B cell (primary cell): ENCODE measurements at regions not wholly inside any gene's neighbourhood (a gene's known extent, or its start where the extent isn't known, plus 50 kb on each side); places are given as distances from the start of the nearest gene placed in this dataset.

Experiments used
- ATAC-seq: fragments of 200-7000 bp; cut with Tn5 transposase; one replicate; pipeline ENCODE4 v1.10.0; 2021; ENCODE audit warnings: low read depth, mild to moderate bottlenecking, moderate number of reproducible peaks, moderate library complexity
- CTCF ChIA-PET: fragments of 350-600 bp; sonication (Branson Sonifier 250); formaldehyde crosslinking; loops from one replicate; lab custom pipeline; 2021; ENCODE audit warnings: antibody characterized with exemption, inconsistent platforms; lab: Charles Lee
- POLR2A ChIA-PET: fragments of 350-600 bp; sonication (Branson Sonifier 250); formaldehyde crosslinking; loops from one replicate; lab custom pipeline; 2021; ENCODE audit warnings: antibody characterized with exemption; lab: Charles Lee
- DNase-seq: peaks from one replicate; pipeline ENCODE4 v3.0.0; 2013
- H2AFZ ChIP-seq: 2 replicates; pipeline ENCODE4 v1.6.1; 2012; ENCODE audit warnings: mild to moderate bottlenecking, low read depth, low read length; ENCODE audit not compliant: insufficient read depth, poor library complexity, severe bottlenecking
- H3K27ac ChIP-seq, 2 donors: 1 replicate in 1 of 2; 2 replicates in 1 of 2; pipeline ENCODE4 v1.5.1; 2012 to 2013; ENCODE audit warnings: low read length in 2 of 2, mild to moderate bottlenecking in 2 of 2, moderate library complexity in 1 of 2
- H3K27me3 ChIP-seq, 4 experiments: fragments of 200-600 bp in 1 of 4; sonication (generic) in 1 of 4; replicated peaks in 1 of 4; 1 replicate in 2 of 4; 2 replicates in 2 of 4; pipeline versions ENCODE4 v1.6.1 to v1.7.0; 2013 to 2016; ENCODE audit warnings: low read length in 3 of 4, mild to moderate bottlenecking in 2 of 4, mixed read lengths in 1 of 4, moderate library complexity in 1 of 4; ENCODE audit not compliant: insufficient read depth in 4 of 4, control insufficient read depth in 3 of 4; ENCODE audit errors: control extremely low read depth in 1 of 4
- H3K36me3 ChIP-seq, 2 experiments: replicated peaks in 1 of 2; 1 replicate in 1 of 2; 2 replicates in 1 of 2; pipeline versions ENCODE4 v1.6.1 to v1.7.1; 2013; ENCODE audit warnings: low read length in 1 of 2; ENCODE audit not compliant: insufficient read depth in 2 of 2, control insufficient read depth in 1 of 2; ENCODE audit errors: control extremely low read depth in 1 of 2, extremely low read depth in 1 of 2
- H3K4me1 ChIP-seq, 2 donors: fragments of 200-600 bp in 1 of 2; sonication (generic) in 1 of 2; 1 replicate in 1 of 2; 2 replicates in 1 of 2; pipeline versions ENCODE4 v1.5.1 to v1.6.1; 2013 to 2017; ENCODE audit warnings: low read length in 2 of 2; ENCODE audit not compliant: control insufficient read depth in 2 of 2, insufficient read depth in 2 of 2
- H3K4me2 ChIP-seq: replicated peaks from 2 replicates; pipeline ENCODE3; 2012; ENCODE audit warnings: mild to moderate bottlenecking, low read depth, low read length; ENCODE audit not compliant: poor library complexity, severe bottlenecking
- H3K4me3 ChIP-seq, 5 experiments: fragments of 200-600 bp in 1 of 5; sonication (generic) in 1 of 5; 1 replicate in 3 of 5; 2 replicates in 2 of 5; pipeline versions ENCODE4 v1.5.1 to v1.7.0; 2011 to 2016; ENCODE audit warnings: low read length in 4 of 5, mild to moderate bottlenecking in 4 of 5, low read depth in 2 of 5, control low read depth in 1 of 5, moderate library complexity in 1 of 5; ENCODE audit not compliant: insufficient read depth in 1 of 5; ENCODE audit errors: control extremely low read depth in 1 of 5, extremely low read depth in 1 of 5
- H3K79me2 ChIP-seq: fragments of 200-600 bp; sonication (generic); one replicate; pipeline ENCODE4 v1.6.0; 2016; ENCODE audit warnings: low read length; ENCODE audit not compliant: control insufficient read depth, insufficient read depth
- H3K9ac ChIP-seq: fragments of 200-600 bp; sonication (generic); 2 replicates; pipeline ENCODE4 v1.6.1; 2017; ENCODE audit warnings: mild to moderate bottlenecking, low read length, moderate library complexity
- H3K9me3 ChIP-seq, 3 donors: one replicate each; pipeline versions ENCODE4 v1.6.1 to v1.7.1; 2013; ENCODE audit warnings: low read length in 2 of 3; ENCODE audit not compliant: control insufficient read depth in 2 of 3, insufficient read depth in 1 of 3; ENCODE audit errors: control extremely low read depth in 1 of 3
- H4K20me1 ChIP-seq: 2 replicates; pipeline ENCODE4 v1.6.0; 2012; ENCODE audit warnings: mild to moderate bottlenecking, low read length; ENCODE audit not compliant: insufficient read depth, control insufficient read depth, poor library complexity, severe bottlenecking
- H3K27ac Mint-ChIP-seq: one replicate; pipeline ENCODE4 v1.8.0; 2021; ENCODE audit warnings: mixed read lengths
- H3K27me3 Mint-ChIP-seq: one replicate; pipeline ENCODE4 v1.8.0; 2021; ENCODE audit warnings: mixed read lengths
- H3K4me1 Mint-ChIP-seq: one replicate; pipeline ENCODE4 v1.8.0; 2021; ENCODE audit warnings: mixed read lengths
- H3K4me3 Mint-ChIP-seq: one replicate; pipeline ENCODE4 v1.8.0; 2021; ENCODE audit warnings: mixed read lengths
- H3K9me3 Mint-ChIP-seq: one replicate; pipeline ENCODE4 v1.8.0; 2022; ENCODE audit warnings: mixed read lengths; ENCODE audit not compliant: insufficient read depth
- CTCF ChIP-seq: fragments of 200-600 bp; IDR thresholded peaks from one replicate; pipeline ENCODE4 v1.8.0; 2022; ENCODE audit warnings: antibody characterized with exemption, mild to moderate bottlenecking
- EZH2 ChIP-seq: IDR thresholded peaks from 2 replicates; pipeline ENCODE4 v1.6.1; 2012; ENCODE audit warnings: borderline replicate concordance, low read depth, mild to moderate bottlenecking, moderate library complexity, low read length; ENCODE audit not compliant: insufficient read depth, poor library complexity, severe bottlenecking
- WGBS: methylation state at CpG from one replicate; pipeline ENCODE4 v1.1.5; 2013; ENCODE audit warnings: missing lambda C conversion rate; ENCODE audit not compliant: insufficient coverage; 5-methylcytosine and 5-hydroxymethylcytosine counted together
- intact Hi-C: fragments of 100-400 bp; cut with micrococcal nuclease; formaldehyde crosslinking; loops from one replicate; pipeline ENCODE4 v1.10.0; 2022

- H3K36me3 ChIP-seq: no peaks in the 10 kb centered on the region
- no peak overlapping the region for H2AFZ ChIP-seq
- no peaks in the 10 kb centered on the region for H3K27me3 ChIP-seq
- H3K4me3 Mint-ChIP-seq: no peak overlapping the region
- H4K20me1 ChIP-seq: no peaks in the 10 kb centered on the region
- ChIA-PET CTCF (no interaction called here), POLR2A (no interaction called here)
- H3K79me2 ChIP-seq: no peaks in the 10 kb centered on the region
- no peak for ATAC-seq
- WGBS: 80% methylated on average over 1 of the region's 5 CpGs
- no peak overlapping the region for H3K27ac Mint-ChIP-seq
- no peak overlapping the region for H3K4me3 ChIP-seq
- no peaks in the 10 kb centered on the region for H3K9me3 ChIP-seq
- H3K4me2 ChIP-seq: no peak overlapping the region
- TF ChIP-seq EZH2 (no peak), CTCF (no peak)
- no peaks in the 10 kb centered on the region for H3K27me3 Mint-ChIP-seq
- H3K4me1 Mint-ChIP-seq: no peaks in the 10 kb centered on the region
- H3K27ac ChIP-seq: no peak overlapping the region
- H3K9me3 Mint-ChIP-seq: peaks cover 2% of the 10 kb centered on the region
- DNase-seq: no peak
- H3K9ac ChIP-seq: no peak overlapping the region
- intact Hi-C loops: no loop called here
- no peaks in the 10 kb centered on the region for H3K4me1 ChIP-seq
Measured at GRCh38 chr2:228802181-228803071, 468.7 kb downstream of the PID1 start.

- H3K79me2 ChIP-seq: no peaks in the 10 kb centered on the region
- TF ChIP-seq CTCF: no peak
- H3K36me3 ChIP-seq: no peaks in the 10 kb centered on the region
- no peaks in the 10 kb centered on the region for H3K9me3 ChIP-seq
- WGBS: no CpG with 5 or more reads among the region's 2 CpGs
- H4K20me1 ChIP-seq: no peaks in the 10 kb centered on the region
- no peak overlapping the region for H2AFZ ChIP-seq
- ChIA-PET POLR2A (no interaction called here), CTCF (no interaction called here)
- H3K9ac ChIP-seq: no peak overlapping the region
- Mint-ChIP-seq H3K27me3 (no peaks in the 10 kb centered on the region), H3K4me3 (no peak overlapping the region), H3K27ac (no peak overlapping the region), H3K4me1 (no peaks in the 10 kb centered on the region), H3K9me3 (peaks cover 2% of the 10 kb centered on the region)
- no peak overlapping the region for H3K4me3 ChIP-seq
- H3K27me3 ChIP-seq: no peaks in the 10 kb centered on the region
- no peaks in the 10 kb centered on the region for H3K4me1 ChIP-seq
- no peak overlapping the region for H3K27ac ChIP-seq
- intact Hi-C loops: no loop called here
- no peak for DNase-seq
- no peak for ATAC-seq
- H3K4me2 ChIP-seq: no peak overlapping the region
Measured at GRCh38 chr2:228801451-228801850, 469.6 kb downstream of the PID1 start.
